GM18517 (cell line): ENCODE measurements at regions not wholly inside any gene's neighbourhood (a gene's known extent, or its start where the extent isn't known, plus 50 kb on each side); places are given as distances from the start of the nearest gene placed in this dataset.
"Not testable (repeated sequence)": the region's sequence is repeated elsewhere in the genome, so short reads cannot be mapped to it uniquely, and the experiment has no call there.

ENCODE experiments used
- ATAC-seq: cut with Tn5 transposase; IDR thresholded peaks from one replicate; pipeline ENCODE4 v1.9.1; 2021; ENCODE audit warnings: mild to moderate bottlenecking, moderate library complexity; ENCODE audit not compliant: unreplicated experiment

- ATAC-seq, result no peak
Measured at GRCh38 chr13:27327633-27328032, 57.0 kb downstream of the RASL11A start.

- ATAC-seq, result no peak
Measured at GRCh38 chr13:27329210-27329609, 58.6 kb downstream of the RASL11A start.

GRCh38 chr13:27334774-27335435 is 64.3 kb downstream of the RASL11A start:
- no peak for ATAC-seq

GRCh38 chr13:27336014-27336673 is 65.5 kb downstream of the RASL11A start:
- no peak for ATAC-seq

- no peak for ATAC-seq
Measured at GRCh38 chr13:27338207-27338606, 67.6 kb downstream of the RASL11A start.

- ATAC-seq, result no peak
Measured at GRCh38 chr13:27338816-27339215, 68.2 kb downstream of the RASL11A start.

- ATAC-seq, result no peak
Measured at GRCh38 chr13:27339299-27339698, 68.7 kb downstream of the RASL11A start.

GRCh38 chr13:27341616-27342015 is 71.0 kb downstream of the RASL11A start:
- ATAC-seq, result no peak

GRCh38 chr13:27347211-27347772 is 76.7 kb downstream of the RASL11A start:
- no peak for ATAC-seq

- ATAC-seq, result no peak
Measured at GRCh38 chr13:27348461-27348860, 76.0 kb upstream of the GTF3A start.

- ATAC-seq, result no peak
Measured at GRCh38 chr13:27349458-27349857, 75.0 kb upstream of the GTF3A start.

GRCh38 chr13:27350825-27351224 is 73.6 kb upstream of the GTF3A start:
- ATAC-seq, result not testable (repeated sequence)

- no peak for ATAC-seq
Measured at GRCh38 chr13:27352698-27353097, 71.7 kb upstream of the GTF3A start.

GRCh38 chr13:27353166-27353583 is 71.2 kb upstream of the GTF3A start:
- peak; percentile 99 for ATAC-seq

GRCh38 chr13:27353708-27354107 is 70.7 kb upstream of the GTF3A start:
- no peak for ATAC-seq

- ATAC-seq, result no peak
Measured at GRCh38 chr13:27354379-27354778, 70.0 kb upstream of the GTF3A start.

- ATAC-seq, result no peak
Measured at GRCh38 chr13:27355894-27356293, 68.5 kb upstream of the GTF3A start.

- no peak for ATAC-seq
Measured at GRCh38 chr13:27358420-27358819, 66.0 kb upstream of the GTF3A start.

- ATAC-seq, result no peak
Measured at GRCh38 chr13:27359199-27359821, 65.1 kb upstream of the GTF3A start.

- ATAC-seq, result no peak
Measured at GRCh38 chr13:27360562-27360961, 63.9 kb upstream of the GTF3A start.

- ATAC-seq, result peak; percentile 87
Measured at GRCh38 chr13:27362064-27362751, 62.2 kb upstream of the GTF3A start.
